Aorta (tissue), 5 donors: ENCODE measurements at regions not wholly inside any gene's neighbourhood (a gene's known extent, or its start where the extent isn't known, plus 50 kb on each side); places are given as distances from the start of the nearest gene placed in this dataset.

Experiments used
- ATAC-seq: fragments of 200-7000 bp; cut with Tn5 transposase; one replicate; pipeline ENCODE4 v1.9.1; 2022; ENCODE audit warnings: moderate library complexity; ENCODE audit not compliant: low FRiP score
- DNase-seq, 2 donors: peaks; one replicate each; pipeline ENCODE4 v3.0.0-alpha.2; 2020
- H3K27ac ChIP-seq, 2 donors: one replicate each; pipeline ENCODE4 v1.5.1; 2013; ENCODE audit warnings: low read length in 2 of 2, mild to moderate bottlenecking in 2 of 2, moderate library complexity in 2 of 2, control low read depth in 1 of 2, inconsistent platforms in 1 of 2, low read depth in 1 of 2
- H3K27me3 ChIP-seq, 2 donors: one replicate each; pipeline ENCODE4 v1.6.1; 2013; ENCODE audit warnings: control low read depth in 1 of 2, low read length in 1 of 2, mild to moderate bottlenecking in 1 of 2, moderate library complexity in 1 of 2; ENCODE audit not compliant: insufficient read depth in 2 of 2, control insufficient read depth in 1 of 2
- H3K36me3 ChIP-seq, 2 donors: one replicate each; pipeline ENCODE4 v1.6.1; 2013; ENCODE audit warnings: control low read depth in 1 of 2, low read length in 1 of 2, mild to moderate bottlenecking in 1 of 2; ENCODE audit not compliant: insufficient read depth in 2 of 2, control insufficient read depth in 1 of 2
- H3K4me1 ChIP-seq, 2 donors: one replicate each; pipeline ENCODE4 v1.6.1; 2013; ENCODE audit warnings: low read length in 2 of 2, control low read depth in 1 of 2, mild to moderate bottlenecking in 1 of 2, moderate library complexity in 1 of 2; ENCODE audit not compliant: insufficient read depth in 2 of 2, control insufficient read depth in 1 of 2
- H3K4me3 ChIP-seq, 2 donors: one replicate each; pipeline ENCODE4 v1.5.1; 2013; ENCODE audit warnings: low read length in 2 of 2, control low read depth in 1 of 2, mild to moderate bottlenecking in 1 of 2
- H3K9me3 ChIP-seq: one replicate; pipeline ENCODE4 v1.6.1; 2013; ENCODE audit warnings: mild to moderate bottlenecking, low read length; ENCODE audit not compliant: control insufficient read depth
- WGBS, 2 donors: extraction: QIAGEN DNeasy Blood & Tissue Kit; methylation state at CpG; one replicate each; pipeline ENCODE4 v1.1.7; 2013; 5-methylcytosine and 5-hydroxymethylcytosine counted together
- intact Hi-C, 2 donors: fragments of 100-400 bp; cut with DNase I; formaldehyde crosslinking; loops; one replicate each; pipeline versions ENCODE4 v1.14.2 to v1.15.0; 2022
- donor health status: healthy with polysubstance abuse.
- donor health status: Bipolar disorder and iron deficiency.
- donor health status: DM: no; HTN: no; CAD: no.
- donor health status: DM: no; HTN: no; CAD: no.
- donor health status: DM: yes; HTN: yes; CAD: no.

DNA sequence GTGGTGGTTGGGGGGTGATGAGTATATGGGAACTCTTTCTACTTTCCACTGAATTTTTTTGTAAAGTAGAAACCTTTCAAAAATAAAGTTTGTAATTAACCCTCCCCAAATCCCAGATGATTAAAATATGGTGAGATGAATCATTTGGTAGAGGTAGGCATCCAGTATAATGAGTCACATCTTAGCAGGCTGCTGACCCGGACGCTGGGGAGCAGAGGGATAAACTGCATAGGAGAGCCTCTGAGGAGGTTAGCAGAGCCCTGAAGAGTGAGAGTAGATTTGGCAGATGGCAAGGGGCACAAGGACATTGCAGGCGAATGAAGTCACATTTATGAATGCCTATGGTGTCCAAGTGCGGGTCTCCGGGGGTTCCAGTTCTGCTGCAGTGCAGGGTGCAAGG, 293.8 kb downstream of the FGF9 start:
- ATAC-seq (no peak), DNase-seq (no peak)
- Histone ChIP-seq H3K9me3 (no peaks in the 10 kb centered on the region), H3K27ac (no peak overlapping the region), H3K27me3 (no peaks in the 10 kb centered on the region), H3K4me1 (no peaks in the 10 kb centered on the region), H3K4me3 (no peak overlapping the region), H3K36me3 (no peaks in the 10 kb centered on the region)
- intact Hi-C loops = no loop called here
- 81 to 88% methylated on average over 5 of the region's 5 CpGs for WGBS, 2 donors

DNA sequence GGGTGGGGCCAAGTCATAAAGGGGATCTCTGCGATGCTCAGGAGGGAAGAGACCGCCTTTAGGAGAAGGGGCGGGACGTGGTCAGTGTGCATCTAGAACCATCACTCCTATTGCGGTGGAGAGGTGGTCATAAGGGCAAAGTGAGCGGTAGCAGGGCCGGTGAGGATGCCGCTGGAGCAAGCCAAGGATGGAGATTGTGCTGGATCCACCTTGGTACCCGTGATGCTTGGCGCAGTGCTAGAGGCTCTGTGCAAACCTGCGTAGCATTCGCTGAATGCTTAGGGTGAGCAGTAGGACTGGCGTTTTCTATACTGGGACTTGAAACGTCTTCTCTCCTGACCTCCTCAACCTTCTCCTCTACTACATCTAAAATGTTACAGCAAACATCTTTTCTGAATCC, 294.2 kb downstream of the FGF9 start:
- Histone ChIP-seq H3K4me1 (no peaks in the 10 kb centered on the region), H3K27ac (no peak overlapping the region), H3K27me3 (no peaks in the 10 kb centered on the region), H3K4me3 (no peak overlapping the region), H3K36me3 (no peaks in the 10 kb centered on the region), H3K9me3 (no peaks in the 10 kb centered on the region)
- ATAC-seq = no peak
- 94 to 95% methylated on average over 14 of the region's 14 CpGs for WGBS, 2 donors
- intact Hi-C loops = no loop called here
- peak in 1 of 2 donors; percentile 64 for DNase-seq

DNA sequence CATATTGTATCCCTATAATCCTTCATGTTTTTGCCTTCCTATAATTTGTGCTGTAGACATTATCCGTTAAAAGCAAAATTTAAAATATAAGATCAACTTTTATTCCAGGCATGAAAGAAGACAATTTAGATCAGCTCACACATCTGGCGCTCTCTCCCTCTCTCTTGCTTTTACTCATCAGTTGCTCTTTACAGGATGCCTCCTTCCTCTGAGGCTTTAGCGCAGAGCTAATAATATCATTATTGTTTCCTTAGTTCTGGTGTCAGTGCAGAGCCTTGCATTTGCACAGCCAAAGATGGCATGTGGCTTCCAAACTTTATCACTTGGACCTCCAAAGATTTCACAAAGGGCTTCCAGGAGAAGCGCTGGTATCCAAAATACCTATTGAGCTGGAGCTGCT, 295.1 kb downstream of the FGF9 start:
- Histone ChIP-seq H3K27ac (no peak overlapping the region), H3K4me1 (no peaks in the 10 kb centered on the region), H3K27me3 (no peaks in the 10 kb centered on the region), H3K36me3 (no peaks in the 10 kb centered on the region), H3K4me3 (no peak overlapping the region), H3K9me3 (no peaks in the 10 kb centered on the region)
- ATAC-seq (no peak), DNase-seq (no peak)
- intact Hi-C loops = no loop called here
- 96 to 98% methylated on average over 4 of the region's 4 CpGs for WGBS, 2 donors

DNA sequence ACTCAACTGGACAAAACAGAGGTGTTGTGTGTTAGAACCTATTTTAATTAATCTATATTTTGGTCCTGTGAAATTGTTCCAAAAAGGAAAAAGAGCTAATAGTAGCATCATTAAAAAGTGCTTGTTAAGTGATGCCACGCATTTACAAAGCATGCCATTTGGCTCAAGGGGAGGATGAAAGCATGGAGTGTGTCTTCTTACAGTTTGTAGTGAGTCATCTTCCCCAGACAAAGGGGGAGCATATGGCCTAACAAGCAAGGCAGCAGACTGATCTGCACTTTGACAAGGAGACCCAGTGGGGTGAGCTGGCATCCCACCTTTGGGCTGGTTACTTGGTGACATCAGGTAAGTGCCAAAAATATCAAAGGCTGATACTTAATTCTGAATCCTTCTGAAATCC, 297.0 kb downstream of the FGF9 start:
- ATAC-seq (no peak), DNase-seq (no peak)
- intact Hi-C loops = no loop called here
- 94% methylated on average over 1 of the region's 1 CpG for WGBS, 2 donors
- Histone ChIP-seq H3K4me1 (no peaks in the 10 kb centered on the region), H3K27me3 (no peaks in the 10 kb centered on the region), H3K9me3 (no peaks in the 10 kb centered on the region), H3K27ac (no peak overlapping the region), H3K36me3 (no peaks in the 10 kb centered on the region), H3K4me3 (no peak overlapping the region)

DNA sequence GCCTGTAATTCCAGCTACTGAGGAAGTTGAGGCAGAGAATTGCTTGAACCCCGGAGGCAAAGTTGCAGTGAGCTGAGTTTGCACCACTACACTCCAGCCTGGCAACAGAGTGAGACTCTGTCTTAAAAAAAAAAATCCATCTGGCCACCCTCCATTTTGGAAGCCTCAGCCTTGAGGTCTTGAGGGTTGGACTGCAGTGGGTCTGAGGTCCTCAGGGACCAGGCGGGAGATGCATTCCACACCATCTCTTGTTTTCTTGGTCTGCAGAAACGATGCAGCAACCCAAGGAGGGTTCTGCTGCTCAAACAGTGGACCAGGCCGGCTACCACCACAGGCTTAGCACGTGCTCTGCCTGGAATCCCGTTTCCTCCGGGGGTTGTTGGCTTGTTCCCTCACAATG, 299.3 kb downstream of the FGF9 start:
- H3K4me3 ChIP-seq = no peak overlapping the region

DNA sequence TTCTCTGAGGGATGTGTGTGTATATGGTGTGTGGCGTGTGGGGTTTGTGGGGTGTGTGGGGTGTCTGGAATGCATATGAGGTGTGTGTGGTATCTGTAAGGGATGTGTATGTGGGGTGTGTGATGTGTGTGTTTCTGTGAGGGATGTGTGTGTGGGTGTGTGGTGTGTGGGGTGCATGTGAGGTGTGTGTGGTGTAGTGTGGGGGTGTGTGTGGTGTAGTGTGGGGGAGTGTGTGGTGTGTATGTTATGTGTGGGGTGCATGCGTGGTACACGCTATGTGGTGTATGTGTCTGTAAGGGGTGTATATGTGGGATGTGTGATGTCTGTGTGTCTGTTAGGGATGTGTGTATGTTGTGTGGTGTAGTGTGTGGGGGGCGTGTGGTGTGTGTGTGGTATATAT, 300.0 kb downstream of the FGF9 start:
- Histone ChIP-seq H3K4me1 (no peaks in the 10 kb centered on the region), H3K9me3 (no peaks in the 10 kb centered on the region), H3K27me3 (no peaks in the 10 kb centered on the region), H3K27ac (no peak overlapping the region), H3K4me3 (no peak overlapping the region), H3K36me3 (no peaks in the 10 kb centered on the region)
- 97 to 99% methylated on average over 4 of the region's 4 CpGs for whole genome bisulfite sequencing, 2 donors
- ATAC-seq = no peak
- intact Hi-C loops = no loop called here
- no peak for DNase-seq

More for the DNA sequence above, 299.3 kb downstream of the FGF9 start:
- DNase-seq = peak in 1 of 2 donors; percentile 59
- 91% methylated on average over 7 of the region's 7 CpGs for WGBS, 2 donors
- Histone ChIP-seq H3K4me1 (no peaks in the 10 kb centered on the region), H3K36me3 (no peaks in the 10 kb centered on the region), H3K27me3 (no peaks in the 10 kb centered on the region), H3K27ac (no peak overlapping the region), H3K9me3 (no peaks in the 10 kb centered on the region)
- ATAC-seq = no peak
- intact Hi-C loops = no loop called here

DNA sequence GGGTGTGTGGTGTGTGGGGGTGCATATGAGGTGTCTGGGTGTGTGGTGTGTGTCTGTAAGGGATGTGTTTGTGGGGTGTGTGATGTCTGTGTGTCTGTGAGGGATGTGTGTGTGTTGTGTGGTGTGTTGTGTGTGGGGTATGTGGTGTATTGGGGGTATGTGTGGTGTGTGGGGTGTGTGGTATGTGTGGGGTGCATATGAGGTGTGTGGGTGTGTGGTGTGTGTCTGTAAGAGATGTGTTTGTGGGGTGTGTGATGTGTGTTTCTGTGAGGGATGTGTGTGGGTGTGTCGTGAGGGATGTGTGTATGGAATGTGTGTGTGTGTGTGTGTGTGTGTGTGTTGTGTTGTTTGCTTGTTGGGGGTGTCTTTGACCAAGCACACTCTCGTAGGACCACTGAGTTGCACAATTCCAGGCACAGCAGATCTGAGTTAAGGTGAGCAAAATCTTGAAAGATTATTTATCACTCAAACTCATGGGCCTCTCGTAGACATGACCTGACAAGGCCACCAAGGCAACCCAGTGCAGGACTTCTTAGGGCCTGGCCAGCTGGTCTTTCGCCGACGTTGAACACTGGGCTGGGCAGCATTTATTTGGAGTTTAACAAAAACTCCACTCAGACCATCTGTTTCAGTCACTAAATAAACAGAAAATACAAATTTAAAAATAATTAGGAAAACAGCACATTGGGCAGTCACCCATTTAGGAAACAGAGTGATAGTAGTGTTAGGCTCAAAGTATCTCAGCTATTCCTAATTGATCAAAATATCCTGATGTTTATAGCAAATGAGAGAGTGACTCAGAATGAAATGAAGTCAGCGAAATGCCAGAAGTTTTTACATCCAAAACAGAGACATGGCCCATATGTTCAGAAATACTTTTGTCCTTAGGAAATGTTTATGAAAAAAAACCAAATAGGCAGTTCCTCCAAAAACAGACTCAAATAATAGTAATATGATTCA, 301.1 kb downstream of the FGF9 start:
- Histone ChIP-seq H3K4me1 (no peaks in the 10 kb centered on the region), H3K9me3 (no peaks in the 10 kb centered on the region), H3K4me3 (no peak overlapping the region), H3K27me3 (no peaks in the 10 kb centered on the region), H3K36me3 (no peaks in the 10 kb centered on the region), H3K27ac (no peak overlapping the region)
- DNase-seq = no peak
- intact Hi-C loops = no loop called here
- WGBS, 2 donors = 34 to 37% methylated on average over 7 of the region's 7 CpGs
- no peak for ATAC-seq

DNA sequence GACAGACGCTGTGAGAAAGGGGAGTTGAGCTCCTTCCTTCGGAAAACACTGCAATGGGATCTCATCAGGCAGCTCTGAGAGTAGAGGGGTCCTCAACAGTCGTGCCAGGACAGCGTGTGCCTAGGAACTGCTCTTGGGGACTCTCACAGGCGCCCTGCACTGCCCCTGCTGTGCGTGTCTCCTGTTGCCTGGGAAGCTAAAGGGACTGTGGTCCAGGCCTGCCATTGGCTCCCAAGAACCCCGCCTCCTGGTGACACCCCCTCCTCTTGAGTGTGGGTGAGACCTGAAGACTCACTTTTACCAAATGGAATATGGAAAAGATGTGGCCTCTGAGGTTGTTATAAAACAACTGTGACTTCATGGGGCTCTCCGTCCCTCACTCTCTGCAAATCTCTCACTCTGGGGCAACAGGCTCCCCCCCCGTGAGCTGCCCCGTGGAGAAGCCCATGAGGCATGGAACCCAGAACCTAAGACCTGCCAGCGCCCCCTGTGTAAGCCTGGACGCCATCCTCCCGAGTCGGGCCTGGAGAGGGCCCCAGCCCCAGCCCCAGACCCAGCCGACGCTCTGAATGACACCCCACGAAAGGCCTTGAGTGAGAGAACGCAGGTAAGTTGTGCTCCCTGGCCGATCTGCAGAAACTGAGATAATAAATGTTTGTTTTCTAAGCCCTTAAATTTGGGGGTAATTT, 302.7 kb downstream of the FGF9 start:
- no peaks in the 10 kb centered on the region for H3K4me1 ChIP-seq
- intact Hi-C loops = no loop called here
- H3K36me3 ChIP-seq = no peaks in the 10 kb centered on the region
- ATAC-seq (no peak), DNase-seq (peak in 1 of 2 donors; percentile 56)
- H3K4me3 ChIP-seq = no peak overlapping the region
- no peaks in the 10 kb centered on the region for H3K27me3 ChIP-seq
- H3K9me3 ChIP-seq = no peaks in the 10 kb centered on the region
- 94 to 96% methylated on average over 19 of the region's 19 CpGs for WGBS, 2 donors
- H3K27ac ChIP-seq = no peak overlapping the region

DNA sequence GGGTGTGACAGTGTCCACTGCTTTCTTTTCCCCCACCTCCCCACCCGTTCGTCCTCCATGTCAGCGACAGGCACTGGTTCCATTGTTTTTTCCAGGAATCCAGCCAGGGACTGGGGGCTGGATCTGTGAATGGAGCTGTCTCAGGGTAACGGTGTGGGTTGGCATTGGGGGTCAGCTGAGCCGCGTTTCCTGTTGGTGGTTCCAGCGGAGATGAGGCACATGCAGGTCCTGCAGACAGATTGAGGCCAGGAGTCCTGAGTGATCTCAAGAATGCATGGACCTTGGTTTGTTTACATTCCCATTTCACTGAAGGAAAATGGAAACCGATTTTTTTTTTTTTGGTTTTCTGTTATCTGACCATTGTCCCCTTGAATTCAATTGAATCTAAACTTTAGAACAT, 303.9 kb downstream of the FGF9 start:
- no peak overlapping the region for H3K27ac ChIP-seq
- WGBS, 2 donors = 85 to 88% methylated on average over 8 of the region's 8 CpGs
- no peaks in the 10 kb centered on the region for H3K9me3 ChIP-seq
- H3K36me3 ChIP-seq = no peaks in the 10 kb centered on the region
- H3K4me1 ChIP-seq = no peaks in the 10 kb centered on the region
- H3K4me3 ChIP-seq = no peak overlapping the region
- ATAC-seq = no peak
- intact Hi-C loops = no loop called here
- no peak for DNase-seq
- no peaks in the 10 kb centered on the region for H3K27me3 ChIP-seq
